SK-N-SH (cell line): ENCODE measurements at regions not wholly inside any gene's neighbourhood (a gene's known extent, or its start where the extent isn't known, plus 50 kb on each side); places are given as distances from the start of the nearest gene placed in this dataset.

Experiments used
- CTCF ChIA-PET: fragments of 300-600, 350-600 bp; formaldehyde crosslinking; extraction: SDS; loops from one replicate; lab custom pipeline; 2021; lab: Yijun Ruan, JAX
- POLR2A ChIA-PET: fragments of 350-600 bp; sonication (Branson Sonifier 250); formaldehyde crosslinking; extraction: SDS; loops from one replicate; lab custom pipeline; 2020; ENCODE audit warnings: antibody characterized with exemption, inconsistent platforms; lab: Yijun Ruan, JAX
- DNase-seq: peaks from one replicate; pipeline ENCODE4 v3.0.0; 2012
- H2AFZ ChIP-seq: fragments of 200-600 bp; sonication (generic); 2 replicates; pipeline ENCODE4 v1.8.1; 2016; ENCODE audit warnings: antibody characterized with exemption, mild to moderate bottlenecking, low read depth
- H3F3A ChIP-seq: fragments of 200-600 bp; sonication (generic); replicated peaks from 2 replicates; pipeline ENCODE3; 2016; ENCODE audit warnings: antibody characterized with exemption, mild to moderate bottlenecking; ENCODE audit not compliant: insufficient read depth
- H3K27ac ChIP-seq, 2 experiments: fragments of 200-500 bp in 1 of 2; fragments of 200-600 bp in 1 of 2; sonication (Bioruptor generic) in 1 of 2; sonication (generic), shearing (Covaris generic) in 1 of 2; 2 replicates each; pipeline versions ENCODE4 v1.5.1 to v1.6.1; 2014 to 2016; ENCODE audit warnings: low read depth in 2 of 2, inconsistent platforms in 1 of 2, low read length in 1 of 2, mild to moderate bottlenecking in 1 of 2, mixed read lengths in 1 of 2
- H3K27me3 ChIP-seq: fragments of 200-600 bp; sonication (generic), shearing (Covaris generic); 2 replicates; pipeline ENCODE4 v1.6.1; 2016; ENCODE audit warnings: mixed run types; ENCODE audit not compliant: insufficient read depth
- H3K36me3 ChIP-seq, 2 experiments: fragments of 200-500 bp in 1 of 2; fragments of 200-600 bp in 1 of 2; sonication (Bioruptor generic) in 1 of 2; sonication (generic) in 1 of 2; replicated peaks in 1 of 2; 2 replicates each; pipeline versions ENCODE3 to v1.5.1; 2014 to 2016; ENCODE audit warnings: low read length in 1 of 2, mild to moderate bottlenecking in 1 of 2; ENCODE audit not compliant: insufficient read depth in 2 of 2, control insufficient read depth in 1 of 2
- H3K4me1 ChIP-seq, 2 experiments: fragments of 200-500 bp in 1 of 2; fragments of 200-600 bp in 1 of 2; sonication (Bioruptor generic) in 1 of 2; sonication (generic), shearing (Covaris generic) in 1 of 2; 2 replicates each; pipeline versions ENCODE4 v1.5.1 to v1.6.1; 2014 to 2016; ENCODE audit warnings: low read depth in 1 of 2, low read length in 1 of 2, mixed run types in 1 of 2; ENCODE audit not compliant: insufficient read depth in 2 of 2, control insufficient read depth in 1 of 2
- H3K4me2 ChIP-seq: fragments of 200-600 bp; sonication (generic), shearing (Covaris generic); 2 replicates; pipeline ENCODE4 v1.6.1; 2017; ENCODE audit warnings: mixed run types
- H3K4me3 ChIP-seq, 2 experiments: fragments of 200-500 bp in 1 of 2; fragments of 200-600 bp in 1 of 2; sonication (Bioruptor generic) in 1 of 2; sonication (generic), shearing (Covaris generic) in 1 of 2; 2 replicates each; pipeline versions ENCODE4 v1.5.1 to v1.8.1; 2014 to 2016; ENCODE audit warnings: low read depth in 2 of 2, inconsistent platforms in 1 of 2, low read length in 1 of 2, mild to moderate bottlenecking in 1 of 2, mixed read lengths in 1 of 2, moderate library complexity in 1 of 2
- H3K79me2 ChIP-seq: fragments of 200-600 bp; sonication (generic); 2 replicates; pipeline ENCODE4 v1.8.1; 2017; ENCODE audit warnings: mild to moderate bottlenecking; ENCODE audit not compliant: insufficient read depth
- H3K9ac ChIP-seq: fragments of 200-600 bp; sonication (generic); 2 replicates; pipeline ENCODE4 v1.6.1; 2017; ENCODE audit warnings: mixed run types
- H3K9me2 ChIP-seq: fragments of 200-600 bp; sonication (generic); 2 replicates; pipeline ENCODE4 v1.6.1; 2017; ENCODE audit warnings: mixed run types
- H3K9me3 ChIP-seq: fragments of 200-600 bp; sonication (generic); 2 replicates; pipeline ENCODE4 v1.6.1; 2017; ENCODE audit warnings: mixed run types, mild to moderate bottlenecking, moderate library complexity
- H4K20me1 ChIP-seq: fragments of 200-600 bp; sonication (generic); 2 replicates; pipeline ENCODE4 v1.6.1; 2017; ENCODE audit warnings: mild to moderate bottlenecking, mixed run types; ENCODE audit not compliant: insufficient read depth
- EP300 ChIP-seq, 2 experiments: IDR thresholded peaks; 2 replicates each; pipeline versions ENCODE4 v1.4.0 to v1.6.1; 2012; ENCODE audit warnings: borderline replicate concordance in 1 of 2, low read depth in 1 of 2, low read length in 1 of 2
- FOXJ3 ChIP-seq: sonication (generic); formaldehyde crosslinking; IDR thresholded peaks from 2 replicates; pipeline ENCODE4 v1.5.1; 2020; ENCODE audit warnings: mild to moderate bottlenecking, missing genetic modification reagents
- GATA2 ChIP-seq: sonication (generic); formaldehyde crosslinking; IDR thresholded peaks from 2 replicates; pipeline ENCODE4 v1.5.0; 2020; ENCODE audit warnings: mild to moderate bottlenecking, missing genetic modification reagents
- TAF1 ChIP-seq: IDR thresholded peaks from 2 replicates; pipeline ENCODE4 v1.6.1; 2012; ENCODE audit warnings: low read depth, mild to moderate bottlenecking, low read length, moderate library complexity, borderline replicate concordance
- TCF12 ChIP-seq: IDR thresholded peaks from 2 replicates; pipeline ENCODE4 v1.4.0; 2012
- TEAD4 ChIP-seq: IDR thresholded peaks from 2 replicates; pipeline ENCODE4 v1.4.0; 2012; ENCODE audit warnings: mild to moderate bottlenecking, borderline replicate concordance; ENCODE audit not compliant: insufficient read depth
- WGBS: methylation state at CpG from one replicate; pipeline ENCODE4 v1.1.6; 2017; ENCODE audit warnings: low lambda C conversion rate; 5-methylcytosine and 5-hydroxymethylcytosine counted together
- TF ChIP-seq, protein P1 (sequence below): IDR thresholded peaks from 2 replicates; pipeline ENCODE4; 2012
- TF ChIP-seq, protein P2 (sequence below): fragments of 200-600 bp; sonication (generic); IDR thresholded peaks from 2 replicates; pipeline ENCODE4 v1.6.1; 2017; ENCODE audit warnings: antibody characterized with exemption, mild to moderate bottlenecking, moderate library complexity

DNA sequence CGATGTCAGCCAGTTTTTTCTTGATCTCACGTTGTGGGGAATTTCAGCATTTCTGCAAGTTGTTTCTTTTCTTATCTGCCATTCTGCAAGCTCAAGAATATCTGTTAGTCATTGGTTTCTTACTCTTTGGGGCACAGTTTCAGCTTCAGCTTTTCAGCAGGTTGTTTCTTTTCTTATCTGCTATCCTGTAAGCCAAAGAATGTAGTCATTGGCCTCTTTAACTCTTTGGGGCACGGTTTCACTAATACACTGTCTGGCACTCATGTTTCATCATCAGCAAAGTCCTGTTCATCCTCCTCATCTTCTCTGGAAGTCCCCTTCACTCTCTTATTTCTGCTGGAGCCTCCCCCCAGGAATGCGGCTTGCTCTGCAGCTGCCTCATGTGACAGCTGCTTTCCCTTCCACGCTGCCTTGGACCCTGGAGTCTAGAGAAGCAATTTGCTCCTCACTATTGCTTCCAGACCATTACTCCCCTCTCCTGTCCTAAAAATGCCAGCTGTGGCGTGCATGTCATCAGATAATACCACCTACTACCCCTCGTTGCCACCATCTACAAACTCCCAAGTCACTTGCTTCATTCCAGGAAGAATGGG is 67.0 kb upstream of the CACNA1E start:
- Histone ChIP-seq H3F3A (no peaks in the 10 kb centered on the region), H4K20me1 (no peaks in the 10 kb centered on the region), H3K9me2 (no peaks in the 10 kb centered on the region), H3K4me1 (no peaks in the 10 kb centered on the region), H3K27ac (no peak overlapping the region), H3K9ac (no peak overlapping the region), H3K4me2 (no peak overlapping the region), H3K36me3 (no peaks in the 10 kb centered on the region), H2AFZ (no peak overlapping the region)
- ChIA-PET CTCF (interaction anchor here (0.8 to 3.4 kb wide), 3 partner anchors 9 to 229 kb away, joined by 3 to 14 read pairs (median 10); no protein-coding TSS in a partner anchor), POLR2A (no interaction called here)
- no peak for DNase-seq
- 10% methylated on average over 7 of the region's 7 CpGs for WGBS
- no peak for TF ChIP-seq TAF1
- TF ChIP-seq TCF12 = no peak
- TF ChIP-seq, all 33 proteins: peak for 0
- no peak overlapping the region for H3K4me3 ChIP-seq
- no peaks in the 10 kb centered on the region for H3K9me3 ChIP-seq
- H3K79me2 ChIP-seq = no peaks in the 10 kb centered on the region
- no peaks in the 10 kb centered on the region for H3K27me3 ChIP-seq

DNA sequence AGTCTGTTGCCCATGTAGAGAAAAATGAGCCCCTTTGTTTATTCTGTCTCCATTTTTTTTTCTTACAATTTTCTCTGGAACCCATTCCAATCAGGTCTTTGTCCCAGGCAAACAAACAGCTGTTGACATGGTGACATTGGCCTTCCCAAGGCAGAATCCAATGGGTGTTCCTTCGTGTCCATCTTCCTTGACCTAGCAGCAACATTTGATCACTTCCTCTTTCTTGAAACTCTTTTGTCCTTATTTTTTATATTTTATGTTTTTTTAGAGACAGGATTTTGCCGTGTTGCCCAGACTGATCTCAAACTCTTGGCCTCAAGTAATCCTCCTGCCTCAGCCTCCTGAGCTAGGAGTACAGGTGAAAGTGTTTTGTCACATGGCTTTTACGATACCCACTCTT is 65.4 kb upstream of the CACNA1E start:
- Histone ChIP-seq H3K4me2 (no peak overlapping the region), H3K9me3 (no peaks in the 10 kb centered on the region), H3K27me3 (no peaks in the 10 kb centered on the region), H3K4me1 (no peaks in the 10 kb centered on the region), H3K36me3 (no peaks in the 10 kb centered on the region), H4K20me1 (no peaks in the 10 kb centered on the region), H3K9ac (no peak overlapping the region), H3K27ac (no peak overlapping the region), H3F3A (no peaks in the 10 kb centered on the region), H3K79me2 (no peaks in the 10 kb centered on the region), H2AFZ (no peak overlapping the region), H3K9me2 (no peaks in the 10 kb centered on the region), H3K4me3 (no peak overlapping the region)
- 8% methylated on average over 3 of the region's 3 CpGs for WGBS
- no peak for DNase-seq
- CTCF ChIA-PET = interaction anchor here (3.8 kb wide), 1 partner anchor 228 kb away, joined by 24 read pairs; no protein-coding TSS in a partner anchor
- TF ChIP-seq, protein P1, sequence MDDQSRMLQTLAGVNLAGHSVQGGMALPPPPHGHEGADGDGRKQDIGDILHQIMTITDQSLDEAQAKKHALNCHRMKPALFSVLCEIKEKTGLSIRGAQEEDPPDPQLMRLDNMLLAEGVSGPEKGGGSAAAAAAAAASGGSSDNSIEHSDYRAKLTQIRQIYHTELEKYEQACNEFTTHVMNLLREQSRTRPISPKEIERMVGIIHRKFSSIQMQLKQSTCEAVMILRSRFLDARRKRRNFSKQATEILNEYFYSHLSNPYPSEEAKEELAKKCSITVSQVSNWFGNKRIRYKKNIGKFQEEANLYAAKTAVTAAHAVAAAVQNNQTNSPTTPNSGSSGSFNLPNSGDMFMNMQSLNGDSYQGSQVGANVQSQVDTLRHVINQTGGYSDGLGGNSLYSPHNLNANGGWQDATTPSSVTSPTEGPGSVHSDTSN = no peak
- TF ChIP-seq, protein P2, sequence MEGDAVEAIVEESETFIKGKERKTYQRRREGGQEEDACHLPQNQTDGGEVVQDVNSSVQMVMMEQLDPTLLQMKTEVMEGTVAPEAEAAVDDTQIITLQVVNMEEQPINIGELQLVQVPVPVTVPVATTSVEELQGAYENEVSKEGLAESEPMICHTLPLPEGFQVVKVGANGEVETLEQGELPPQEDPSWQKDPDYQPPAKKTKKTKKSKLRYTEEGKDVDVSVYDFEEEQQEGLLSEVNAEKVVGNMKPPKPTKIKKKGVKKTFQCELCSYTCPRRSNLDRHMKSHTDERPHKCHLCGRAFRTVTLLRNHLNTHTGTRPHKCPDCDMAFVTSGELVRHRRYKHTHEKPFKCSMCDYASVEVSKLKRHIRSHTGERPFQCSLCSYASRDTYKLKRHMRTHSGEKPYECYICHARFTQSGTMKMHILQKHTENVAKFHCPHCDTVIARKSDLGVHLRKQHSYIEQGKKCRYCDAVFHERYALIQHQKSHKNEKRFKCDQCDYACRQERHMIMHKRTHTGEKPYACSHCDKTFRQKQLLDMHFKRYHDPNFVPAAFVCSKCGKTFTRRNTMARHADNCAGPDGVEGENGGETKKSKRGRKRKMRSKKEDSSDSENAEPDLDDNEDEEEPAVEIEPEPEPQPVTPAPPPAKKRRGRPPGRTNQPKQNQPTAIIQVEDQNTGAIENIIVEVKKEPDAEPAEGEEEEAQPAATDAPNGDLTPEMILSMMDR = no peak
- TF ChIP-seq FOXJ3 (CRISPR knock-in tag) (no peak), GATA2 (CRISPR knock-in tag) (no peak), TCF12 (no peak), EP300 (IDR thresholded peaks at IDR 0.05; ENCODE audit: borderline replicate concordance in 1 of 2, low read depth in 1 of 2, low read length in 1 of 2) (no peak), TEAD4 (no peak)
- POLR2A ChIA-PET = no interaction called here
